HFF-Myc (cell line): ENCODE measurements at regions not wholly inside any gene's neighbourhood (a gene's known extent, or its start where the extent isn't known, plus 50 kb on each side); places are given as distances from the start of the nearest gene placed in this dataset.

ENCODE experiments used
- DNase-seq: peaks from one replicate; pipeline ENCODE4 v3.0.0-alpha.2; 2011; ENCODE audit warnings: low read depth; ENCODE audit errors: extremely low read depth
- H3K4me3 ChIP-seq: replicated peaks from 2 replicates; pipeline ENCODE4 v1.5.1; 2011; ENCODE audit warnings: low read depth, mild to moderate bottlenecking, control low read depth, low read length
- CTCF ChIP-seq: IDR thresholded peaks from 2 replicates; pipeline ENCODE4 v1.5.1; 2012; ENCODE audit warnings: mild to moderate bottlenecking, low read depth, low read length, control low read depth; ENCODE audit errors: missing control alignments

- H3K4me3 ChIP-seq, result no peak overlapping the region
- no peak for TF ChIP-seq CTCF
- DNase-seq, result no peak
Observed at GRCh38 chr2:194559964-194560363, 1097.1 kb upstream of the SLC39A10 start.

- no peak for TF ChIP-seq CTCF
- H3K4me3 ChIP-seq, result no peak overlapping the region
- DNase-seq, result no peak
Observed at GRCh38 chr2:194559523-194559922, 1097.5 kb upstream of the SLC39A10 start.

GRCh38 chr2:194557993-194558392, 1099.0 kb upstream of the SLC39A10 start:
- H3K4me3 ChIP-seq, result no peak overlapping the region
- TF ChIP-seq CTCF, result no peak
- no peak for DNase-seq

GRCh38 chr2:194556629-194557028, 1100.4 kb upstream of the SLC39A10 start:
- TF ChIP-seq CTCF, result no peak
- no peak overlapping the region for H3K4me3 ChIP-seq
- no peak for DNase-seq

- no peak for DNase-seq
- TF ChIP-seq CTCF, result no peak
- H3K4me3 ChIP-seq, result no peak overlapping the region
Observed at GRCh38 chr2:194553980-194554379, 1103.0 kb upstream of the SLC39A10 start.

GRCh38 chr2:194550702-194551101, 1106.3 kb upstream of the SLC39A10 start:
- no peak for TF ChIP-seq CTCF
- no peak for DNase-seq
- no peak overlapping the region for H3K4me3 ChIP-seq

- no peak for TF ChIP-seq CTCF
- no peak overlapping the region for H3K4me3 ChIP-seq
- DNase-seq, result no peak
Observed at GRCh38 chr2:194549387-194549786, 1107.6 kb upstream of the SLC39A10 start.
